Activated naive CD4-positive, alpha-beta T cell treated with anti-CD3 and anti-CD28 coated beads for 36 hours (primary cell): ENCODE measurements at regions not wholly inside any gene's neighbourhood (a gene's known extent, or its start where the extent isn't known, plus 50 kb on each side); places are given as distances from the start of the nearest gene placed in this dataset.
"Not testable (repeated sequence)": the region's sequence is repeated elsewhere in the genome, so short reads cannot be mapped to it uniquely, and the experiment has no call there.

Experiments used
- CTCF ChIA-PET: fragments of 350-600 bp; sonication (Branson Sonifier 250); formaldehyde crosslinking; loops from one replicate; lab custom pipeline; 2021; ENCODE audit warnings: antibody characterized with exemption; lab: Charles Lee
- DNase-seq: peaks from one replicate; pipeline ENCODE4 v3.0.0-alpha.2; 2020
- H3K27ac Mint-ChIP-seq: one replicate; pipeline ENCODE4 v1.8.0; 2021; ENCODE audit warnings: mild to moderate bottlenecking, mixed read lengths
- H3K27me3 Mint-ChIP-seq: one replicate; pipeline ENCODE4 v1.8.0; 2021; ENCODE audit warnings: low read depth, mixed read lengths
- H3K36me3 Mint-ChIP-seq: one replicate; pipeline ENCODE4 v1.8.0; 2021; ENCODE audit warnings: low read depth, mixed read lengths
- H3K4me1 Mint-ChIP-seq: one replicate; pipeline ENCODE4 v1.8.0; 2021; ENCODE audit warnings: low read depth, mixed read lengths
- H3K4me3 Mint-ChIP-seq: one replicate; pipeline ENCODE4 v1.8.0; 2021; ENCODE audit warnings: mild to moderate bottlenecking, moderate library complexity, mixed read lengths
- H3K9me3 Mint-ChIP-seq: one replicate; pipeline ENCODE4 v1.8.0; 2021; ENCODE audit warnings: mixed read lengths
- intact Hi-C: fragments of 100-400 bp; cut with micrococcal nuclease; formaldehyde crosslinking; loops from one replicate; pipeline ENCODE4 v1.15.1; 2023

DNA sequence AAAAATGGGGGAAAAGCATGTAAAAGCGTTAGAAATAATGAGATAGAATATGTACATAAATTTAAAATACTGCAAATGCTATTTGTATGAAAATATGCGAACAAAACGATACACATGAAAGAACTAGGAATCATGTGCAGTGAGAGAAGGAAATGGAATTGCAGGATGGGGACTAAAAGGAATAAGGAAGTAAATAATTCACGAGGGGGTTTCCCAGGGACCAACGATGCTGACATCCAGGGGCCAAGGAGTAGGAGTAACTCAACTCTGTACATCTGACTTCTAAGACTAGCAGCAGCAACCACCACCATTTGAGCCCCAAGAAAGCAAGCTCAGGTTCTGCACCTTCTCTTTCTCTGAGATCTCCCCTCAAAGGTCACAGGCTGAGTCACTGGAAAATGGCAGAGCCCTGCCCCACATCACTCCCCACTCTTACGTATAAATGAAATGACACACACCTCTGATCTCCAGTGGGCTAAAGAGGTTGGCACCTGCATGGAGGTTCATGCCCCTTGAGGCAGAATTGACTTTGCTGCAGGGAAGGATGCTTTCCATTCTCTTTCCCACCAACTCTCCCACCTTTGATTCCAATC, 100.0 kb upstream of the DLG1 start:
- Mint-ChIP-seq H3K9me3 (no peaks in the 10 kb centered on the region), H3K4me3 (no peak overlapping the region), H3K27me3 (peaks cover 5% of the 10 kb centered on the region), H3K27ac (no peak overlapping the region), H3K36me3 (no peaks in the 10 kb centered on the region), H3K4me1 (peaks cover 10% of the 10 kb centered on the region)
- CTCF ChIA-PET = no interaction called here
- peak; percentile 46 for DNase-seq
- intact Hi-C loops = no loop called here

- peaks cover 10% of the 10 kb centered on the region for H3K4me1 Mint-ChIP-seq
These were observed 99.4 kb upstream of the DLG1 start for GRCh38 chr3:197397838-197398237.

GRCh38 chr3:197394464-197395321, 96.3 kb upstream of the DLG1 start:
- intact Hi-C loops = no loop called here
- Mint-ChIP-seq H3K27ac (no peak overlapping the region), H3K9me3 (no peaks in the 10 kb centered on the region), H3K4me3 (no peak overlapping the region), H3K36me3 (no peaks in the 10 kb centered on the region), H3K4me1 (peaks cover 10% of the 10 kb centered on the region), H3K27me3 (peaks cover 5% of the 10 kb centered on the region)
- CTCF ChIA-PET = interaction anchor here (0.6 to 1.2 kb wide), 2 partner anchors 59 to 1004 kb away, joined by 3 to 5 read pairs; no protein-coding TSS in a partner anchor
- peak; percentile 35 for DNase-seq

More at GRCh38 chr3:197397838-197398237, 99.4 kb upstream of the DLG1 start:
- intact Hi-C loops = no loop called here
- H3K9me3 Mint-ChIP-seq = no peaks in the 10 kb centered on the region
- no peaks in the 10 kb centered on the region for H3K36me3 Mint-ChIP-seq
- no peak overlapping the region for H3K4me3 Mint-ChIP-seq
- no peak for DNase-seq
- H3K27ac Mint-ChIP-seq = no peak overlapping the region
- H3K27me3 Mint-ChIP-seq = peaks cover 7% of the 10 kb centered on the region
- CTCF ChIA-PET = no interaction called here

- intact Hi-C loops, H3K9me3 Mint-ChIP-seq, H3K27me3 Mint-ChIP-seq, H3K27ac Mint-ChIP-seq, H3K4me3 Mint-ChIP-seq, DNase-seq, H3K36me3 Mint-ChIP-seq, CTCF ChIA-PET: not testable (repeated sequence)
- peaks cover 10% of the 10 kb centered on the region for H3K4me1 Mint-ChIP-seq
These were observed 95.7 kb upstream of the DLG1 start for GRCh38 chr3:197394126-197394463.

DNA sequence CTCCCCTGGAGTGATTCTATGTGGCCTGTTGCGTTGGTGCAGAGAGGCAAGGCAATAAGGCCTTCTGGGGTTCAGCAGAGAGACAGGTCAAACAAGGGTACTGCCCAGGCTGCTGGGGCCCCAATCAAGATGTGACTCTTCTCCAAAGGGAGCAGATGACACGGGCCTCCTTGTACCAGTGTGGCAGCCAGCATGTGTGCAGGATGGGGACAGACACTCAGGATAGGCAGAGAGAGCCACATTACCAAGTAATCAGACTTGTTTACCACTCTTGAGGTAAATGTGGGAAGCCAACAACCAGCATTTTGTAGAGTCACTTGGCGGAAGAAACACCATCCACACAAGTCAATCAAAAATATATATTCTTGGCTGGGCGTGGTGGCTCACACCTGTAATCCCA, 95.3 kb upstream of the DLG1 start:
- CTCF ChIA-PET = no interaction called here
- Mint-ChIP-seq H3K4me1 (peaks cover 9% of the 10 kb centered on the region), H3K9me3 (no peaks in the 10 kb centered on the region)

GRCh38 chr3:197392961-197393360, 94.5 kb upstream of the DLG1 start:
- no peak for DNase-seq
- intact Hi-C loops = no loop called here
- peaks cover 9% of the 10 kb centered on the region for H3K27me3 Mint-ChIP-seq
- CTCF ChIA-PET = no interaction called here
- peaks cover 2% of the 10 kb centered on the region for H3K4me1 Mint-ChIP-seq
- H3K27ac Mint-ChIP-seq = no peak overlapping the region
- H3K4me3 Mint-ChIP-seq = no peak overlapping the region
- H3K36me3 Mint-ChIP-seq = no peaks in the 10 kb centered on the region
- H3K9me3 Mint-ChIP-seq = no peaks in the 10 kb centered on the region

More for the DNA sequence above, 95.3 kb upstream of the DLG1 start:
- peaks cover 9% of the 10 kb centered on the region for H3K27me3 Mint-ChIP-seq
- intact Hi-C loops = no loop called here
- H3K36me3 Mint-ChIP-seq = no peaks in the 10 kb centered on the region
- no peak for DNase-seq
- no peak overlapping the region for H3K4me3 Mint-ChIP-seq
- no peak overlapping the region for H3K27ac Mint-ChIP-seq

DNA sequence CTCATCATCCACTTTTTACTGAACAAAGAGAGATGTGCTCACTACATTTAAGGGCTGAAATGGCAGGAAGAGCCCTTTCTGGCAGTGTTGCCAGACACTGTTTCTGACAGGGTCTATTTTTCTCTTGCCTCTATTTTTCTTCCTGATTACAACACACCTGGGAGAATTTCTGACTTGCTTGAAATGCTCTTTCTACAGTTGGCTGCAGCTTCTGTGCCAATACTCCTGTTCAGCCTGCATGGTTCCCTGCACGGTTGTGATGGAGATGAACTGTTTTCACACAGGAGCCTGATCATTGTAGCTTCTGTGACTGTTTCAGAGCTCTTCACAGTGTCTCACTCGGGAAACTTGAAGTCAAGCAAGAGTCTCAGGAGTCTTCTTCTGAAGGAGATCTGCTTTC, 83.0 kb upstream of the DLG1 start:
- Mint-ChIP-seq H3K4me1 (no peaks in the 10 kb centered on the region), H3K27me3 (no peaks in the 10 kb centered on the region), H3K4me3 (no peak overlapping the region), H3K9me3 (no peaks in the 10 kb centered on the region), H3K27ac (no peak overlapping the region), H3K36me3 (no peaks in the 10 kb centered on the region)
- intact Hi-C loops = no loop called here
- CTCF ChIA-PET = no interaction called here
- no peak for DNase-seq

DNA sequence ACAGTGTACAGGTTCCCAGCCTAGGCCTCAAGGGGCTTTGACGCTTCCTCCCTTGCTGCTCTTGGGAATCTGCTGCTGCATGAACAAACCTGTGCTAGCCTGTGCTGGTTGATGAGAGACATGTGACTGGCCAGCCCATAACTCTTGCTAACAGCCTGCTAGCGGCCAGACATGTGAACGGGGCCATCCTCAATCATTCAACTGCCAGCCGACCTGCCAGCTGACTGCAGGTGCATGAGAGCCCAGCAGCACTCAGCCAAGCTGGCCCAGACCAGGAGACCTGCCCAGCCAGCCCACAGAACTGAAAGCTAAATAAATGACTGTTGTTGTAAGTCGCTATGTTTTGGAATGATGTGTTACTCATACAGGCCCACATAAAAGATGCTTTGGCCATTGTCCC, 82.4 kb upstream of the DLG1 start:
- Mint-ChIP-seq H3K4me1 (no peaks in the 10 kb centered on the region), H3K9me3 (no peaks in the 10 kb centered on the region), H3K36me3 (no peaks in the 10 kb centered on the region), H3K27ac (no peak overlapping the region), H3K4me3 (no peak overlapping the region), H3K27me3 (no peaks in the 10 kb centered on the region)
- CTCF ChIA-PET = no interaction called here
- no peak for DNase-seq
- intact Hi-C loops = no loop called here

GRCh38 chr3:197378985-197379718, 80.7 kb upstream of the DLG1 start:
- no peaks in the 10 kb centered on the region for H3K9me3 Mint-ChIP-seq

GRCh38 chr3:197376735-197377555, 78.5 kb upstream of the DLG1 start:
- Mint-ChIP-seq H3K4me3 (no peak overlapping the region), H3K27ac (no peak overlapping the region), H3K27me3 (no peaks in the 10 kb centered on the region), H3K9me3 (no peaks in the 10 kb centered on the region), H3K4me1 (no peaks in the 10 kb centered on the region), H3K36me3 (no peaks in the 10 kb centered on the region)
- DNase-seq = no peak
- intact Hi-C loops = no loop called here
- CTCF ChIA-PET = interaction anchor here (0.6 to 1.2 kb wide), 3 partner anchors 109 to 686 kb away, joined by 3 to 8 read pairs (median 3); no protein-coding TSS in a partner anchor

More at GRCh38 chr3:197378985-197379718, 80.7 kb upstream of the DLG1 start:
- no peak overlapping the region for H3K4me3 Mint-ChIP-seq
- no peaks in the 10 kb centered on the region for H3K4me1 Mint-ChIP-seq
- H3K36me3 Mint-ChIP-seq = no peaks in the 10 kb centered on the region
- H3K27ac Mint-ChIP-seq = no peak overlapping the region
- intact Hi-C loops = no loop called here
- no peaks in the 10 kb centered on the region for H3K27me3 Mint-ChIP-seq
- CTCF ChIA-PET = no interaction called here
- no peak for DNase-seq

- Mint-ChIP-seq H3K9me3 (no peaks in the 10 kb centered on the region), H3K36me3 (no peaks in the 10 kb centered on the region), H3K27ac (no peak overlapping the region), H3K4me3 (no peak overlapping the region), H3K4me1 (no peaks in the 10 kb centered on the region), H3K27me3 (no peaks in the 10 kb centered on the region)
- no peak for DNase-seq
- CTCF ChIA-PET = no interaction called here
- intact Hi-C loops = no loop called here
These were observed 77.6 kb upstream of the DLG1 start for GRCh38 chr3:197376020-197376419.

GRCh38 chr3:197375001-197375441, 76.6 kb upstream of the DLG1 start:
- H3K36me3 Mint-ChIP-seq = no peaks in the 10 kb centered on the region
- intact Hi-C loops = no loop called here
- no peaks in the 10 kb centered on the region for H3K27me3 Mint-ChIP-seq
- DNase-seq = no peak
- CTCF ChIA-PET = no interaction called here
- H3K4me3 Mint-ChIP-seq = no peak overlapping the region
- H3K4me1 Mint-ChIP-seq = no peaks in the 10 kb centered on the region
- no peak overlapping the region for H3K27ac Mint-ChIP-seq
- no peaks in the 10 kb centered on the region for H3K9me3 Mint-ChIP-seq
